ENCODE measurements at regions not wholly inside any gene's neighbourhood (a gene's known extent, or its start where the extent isn't known, plus 50 kb on each side); places are given as distances from the start of the nearest gene placed in this dataset.

GRCh38 chr7:16098058-16098457 lies 323.3 kb downstream of the CRPPA start:
- TF ChIP-seq, protein P1, sequence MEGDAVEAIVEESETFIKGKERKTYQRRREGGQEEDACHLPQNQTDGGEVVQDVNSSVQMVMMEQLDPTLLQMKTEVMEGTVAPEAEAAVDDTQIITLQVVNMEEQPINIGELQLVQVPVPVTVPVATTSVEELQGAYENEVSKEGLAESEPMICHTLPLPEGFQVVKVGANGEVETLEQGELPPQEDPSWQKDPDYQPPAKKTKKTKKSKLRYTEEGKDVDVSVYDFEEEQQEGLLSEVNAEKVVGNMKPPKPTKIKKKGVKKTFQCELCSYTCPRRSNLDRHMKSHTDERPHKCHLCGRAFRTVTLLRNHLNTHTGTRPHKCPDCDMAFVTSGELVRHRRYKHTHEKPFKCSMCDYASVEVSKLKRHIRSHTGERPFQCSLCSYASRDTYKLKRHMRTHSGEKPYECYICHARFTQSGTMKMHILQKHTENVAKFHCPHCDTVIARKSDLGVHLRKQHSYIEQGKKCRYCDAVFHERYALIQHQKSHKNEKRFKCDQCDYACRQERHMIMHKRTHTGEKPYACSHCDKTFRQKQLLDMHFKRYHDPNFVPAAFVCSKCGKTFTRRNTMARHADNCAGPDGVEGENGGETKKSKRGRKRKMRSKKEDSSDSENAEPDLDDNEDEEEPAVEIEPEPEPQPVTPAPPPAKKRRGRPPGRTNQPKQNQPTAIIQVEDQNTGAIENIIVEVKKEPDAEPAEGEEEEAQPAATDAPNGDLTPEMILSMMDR (conservative IDR thresholded peaks at IDR 0.05; ENCODE audit: low read length) = no peak
- no peak for TF ChIP-seq EZH2phosphoT487 (IDR thresholded peaks at IDR 0.05; ENCODE audit: borderline replicate concordance)
